ENCODE measurements at regions not wholly inside any gene's neighbourhood (a gene's known extent, or its start where the extent isn't known, plus 50 kb on each side); places are given as distances from the start of the nearest gene placed in this dataset.

DNA sequence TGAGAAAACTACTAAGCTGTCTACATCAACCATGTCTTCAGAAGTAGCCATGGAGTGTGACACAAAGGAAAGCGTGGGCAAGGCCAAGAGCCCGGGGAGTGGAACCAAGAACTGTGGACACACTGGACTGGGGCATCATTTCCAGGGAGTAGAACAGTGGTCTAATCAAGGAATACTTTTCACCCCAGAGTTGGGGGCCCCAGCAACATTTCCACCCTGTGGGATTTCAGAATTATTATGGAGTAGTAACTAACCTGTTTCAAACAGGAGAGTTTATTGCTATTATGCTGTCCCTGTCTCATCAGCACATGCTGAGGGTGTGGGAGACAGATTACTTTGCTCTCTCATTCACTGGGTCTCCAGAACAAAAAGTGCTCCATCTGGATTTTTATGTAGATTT lies 58.0 kb upstream of the FSTL4 start:
- no peak overlapping the region for H3K4ac ChIP-seq (ENCODE audit: low read depth in 1 of 2, low read length in 2 of 2)
- H3K4me2 ChIP-seq (ENCODE audit: low read length, poor library complexity, severe bottlenecking): no peak overlapping the region
- no peaks in the 10 kb centered on the region for H3K36me3 ChIP-seq (ENCODE audit: control insufficient read depth in 1 of 2, insufficient read depth in 2 of 2, low read depth in 1 of 2, low read length in 2 of 2)
- H2BK5ac ChIP-seq (ENCODE audit: low read depth, low read length, poor library complexity, severe bottlenecking): no peak overlapping the region
- H3K14ac ChIP-seq (ENCODE audit: low read length in 2 of 2): no peak overlapping the region
- H3K9ac ChIP-seq (ENCODE audit: low read length): no peak overlapping the region
- no peaks in the 10 kb centered on the region for H3K4me1 ChIP-seq (ENCODE audit: control insufficient read depth, insufficient read depth, low read depth, low read length)
- WGBS: 54% methylated on average over 2 of the region's 2 CpGs
- H2AFZ ChIP-seq (ENCODE audit: low read depth, low read length): no peak overlapping the region
- no peak overlapping the region for H3K27ac ChIP-seq (ENCODE audit: low read length, poor library complexity, severe bottlenecking)
- H3K23ac ChIP-seq (ENCODE audit: low read length in 2 of 2): no peak overlapping the region
- no peak for DNase-seq
- no peak overlapping the region for H2BK120ac ChIP-seq (ENCODE audit: low read depth, low read length)
- H3K18ac ChIP-seq (ENCODE audit: low read depth in 1 of 2, low read length in 2 of 2): no peak overlapping the region
- peaks cover 11% of the 10 kb centered on the region for H3K9me3 ChIP-seq (ENCODE audit: control insufficient read depth, low read length)
- no peak overlapping the region for H4K91ac ChIP-seq (ENCODE audit: low read length)
- no peaks in the 10 kb centered on the region for H3K79me1 ChIP-seq (replicated peaks; ENCODE audit: low read length, poor library complexity, severe bottlenecking)
- H3K27me3 ChIP-seq (ENCODE audit: control insufficient read depth in 1 of 2, insufficient read depth in 1 of 2, low read length in 2 of 2): peaks cover 20 to 86% of the 10 kb centered on the region in 2 experiments
- no peak overlapping the region for H4K8ac ChIP-seq (ENCODE audit: low read length)
- no peak overlapping the region for H2BK12ac ChIP-seq (ENCODE audit: low read length in 2 of 2)
- H2AK5ac ChIP-seq (ENCODE audit: low read length, severe bottlenecking): no peak overlapping the region
- H3K4me3 ChIP-seq (ENCODE audit: insufficient read depth in 1 of 2, low read depth in 1 of 2, low read length in 2 of 2): no peak overlapping the region
- no peak overlapping the region for H2BK15ac ChIP-seq (ENCODE audit: low read depth, poor library complexity, severe bottlenecking)

DNA sequence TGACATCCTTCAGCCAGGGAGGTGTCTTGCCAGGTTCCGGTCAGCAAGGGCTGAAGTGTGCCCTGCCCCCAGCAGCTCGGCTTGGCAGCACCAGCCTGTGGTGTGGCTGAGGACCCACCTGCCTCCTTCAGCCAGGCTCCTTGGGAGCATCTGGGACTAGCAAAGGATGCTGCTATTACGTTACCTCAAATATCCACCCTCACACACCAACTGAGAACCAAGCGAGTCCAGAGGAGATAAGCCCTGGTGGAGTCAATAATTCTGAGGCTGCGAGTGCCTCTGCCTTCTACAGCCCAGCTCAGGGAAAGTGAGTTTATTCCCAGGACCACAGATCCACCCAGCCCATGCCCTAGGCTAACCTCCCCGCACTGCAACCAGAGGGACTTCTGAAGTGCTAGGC lies 57.1 kb upstream of the FSTL4 start:
- WGBS: 72% methylated on average over 6 of the region's 6 CpGs
- H3K9me3 ChIP-seq (ENCODE audit: control insufficient read depth, low read length): peaks cover 11% of the 10 kb centered on the region

DNA sequence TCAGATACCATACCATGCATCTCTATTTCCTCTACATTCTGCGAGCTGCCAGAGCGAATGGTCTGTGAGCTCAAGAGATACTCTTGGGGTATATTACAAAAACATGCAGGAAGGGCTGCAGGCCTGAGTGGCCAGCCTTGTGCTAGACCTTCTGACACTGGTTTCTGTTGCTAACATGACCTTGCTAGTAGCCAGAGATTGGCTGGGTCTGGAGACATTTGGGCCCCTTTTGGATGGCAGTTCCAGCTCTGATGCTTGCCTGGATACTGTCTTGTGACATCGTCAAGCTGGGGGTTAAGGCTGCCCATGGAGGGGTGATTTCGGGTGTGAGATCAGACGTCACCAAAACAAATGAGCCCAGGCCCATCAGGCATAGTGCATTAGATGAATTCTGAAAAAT lies 56.1 kb upstream of the FSTL4 start:
- H3K18ac ChIP-seq (ENCODE audit: low read depth in 1 of 2, low read length in 2 of 2): no peak overlapping the region
- no peak overlapping the region for H2BK5ac ChIP-seq (ENCODE audit: low read depth, low read length, poor library complexity, severe bottlenecking)
- peaks cover 22 to 70% of the 10 kb centered on the region in 2 experiments for H3K27me3 ChIP-seq (ENCODE audit: control insufficient read depth in 1 of 2, insufficient read depth in 1 of 2, low read length in 2 of 2)
- no peak overlapping the region for H4K91ac ChIP-seq (ENCODE audit: low read length)
- no peak overlapping the region for H3K4me2 ChIP-seq (ENCODE audit: low read length, poor library complexity, severe bottlenecking)
- no peak overlapping the region for H3K27ac ChIP-seq (ENCODE audit: low read length, poor library complexity, severe bottlenecking)
- no peak overlapping the region for H4K8ac ChIP-seq (ENCODE audit: low read length)
- H3K9me3 ChIP-seq (ENCODE audit: control insufficient read depth, low read length): peaks cover 11% of the 10 kb centered on the region
- H2AFZ ChIP-seq (ENCODE audit: low read depth, low read length): no peak overlapping the region
- H3K23ac ChIP-seq (ENCODE audit: low read length in 2 of 2): no peak overlapping the region
- WGBS: 94% methylated on average over 5 of the region's 5 CpGs
- H2BK120ac ChIP-seq (ENCODE audit: low read depth, low read length): no peak overlapping the region
- H3K36me3 ChIP-seq (ENCODE audit: control insufficient read depth in 1 of 2, insufficient read depth in 2 of 2, low read depth in 1 of 2, low read length in 2 of 2): no peaks in the 10 kb centered on the region
- H3K4me3 ChIP-seq (ENCODE audit: insufficient read depth in 1 of 2, low read depth in 1 of 2, low read length in 2 of 2): no peak overlapping the region
- H3K9ac ChIP-seq (ENCODE audit: low read length): no peak overlapping the region
- no peak overlapping the region for H2AK5ac ChIP-seq (ENCODE audit: low read length, severe bottlenecking)
- no peak overlapping the region for H2BK12ac ChIP-seq (ENCODE audit: low read length in 2 of 2)
- no peak overlapping the region for H3K14ac ChIP-seq (ENCODE audit: low read length in 2 of 2)
- no peaks in the 10 kb centered on the region for H3K4me1 ChIP-seq (ENCODE audit: control insufficient read depth, insufficient read depth, low read depth, low read length)
- H3K79me1 ChIP-seq (replicated peaks; ENCODE audit: low read length, poor library complexity, severe bottlenecking): no peaks in the 10 kb centered on the region
- H2BK15ac ChIP-seq (ENCODE audit: low read depth, poor library complexity, severe bottlenecking): no peak overlapping the region
- H3K4ac ChIP-seq (ENCODE audit: low read depth in 1 of 2, low read length in 2 of 2): no peak overlapping the region
- DNase-seq: no peak

More for the DNA sequence above, 57.1 kb upstream of the FSTL4 start:
- Histone ChIP-seq H3K14ac (ENCODE audit: low read length in 2 of 2) (no peak overlapping the region), H3K4ac (ENCODE audit: low read depth in 1 of 2, low read length in 2 of 2) (no peak overlapping the region), H2AK5ac (ENCODE audit: low read length, severe bottlenecking) (no peak overlapping the region), H3K9ac (ENCODE audit: low read length) (no peak overlapping the region), H3K23ac (ENCODE audit: low read length in 2 of 2) (no peak overlapping the region), H4K91ac (ENCODE audit: low read length) (no peak overlapping the region), H3K79me1 (replicated peaks; ENCODE audit: low read length, poor library complexity, severe bottlenecking) (no peaks in the 10 kb centered on the region), H2BK12ac (ENCODE audit: low read length in 2 of 2) (no peak overlapping the region), H3K36me3 (ENCODE audit: control insufficient read depth in 1 of 2, insufficient read depth in 2 of 2, low read depth in 1 of 2, low read length in 2 of 2) (no peaks in the 10 kb centered on the region), H2AFZ (ENCODE audit: low read depth, low read length) (no peak overlapping the region), H3K27ac (ENCODE audit: low read length, poor library complexity, severe bottlenecking) (no peak overlapping the region), H3K4me2 (ENCODE audit: low read length, poor library complexity, severe bottlenecking) (no peak overlapping the region), H3K4me1 (ENCODE audit: control insufficient read depth, insufficient read depth, low read depth, low read length) (no peaks in the 10 kb centered on the region), H2BK120ac (ENCODE audit: low read depth, low read length) (no peak overlapping the region), H4K8ac (ENCODE audit: low read length) (no peak overlapping the region), H2BK15ac (ENCODE audit: low read depth, poor library complexity, severe bottlenecking) (no peak overlapping the region), H3K4me3 (ENCODE audit: insufficient read depth in 1 of 2, low read depth in 1 of 2, low read length in 2 of 2) (no peak overlapping the region), H3K18ac (ENCODE audit: low read depth in 1 of 2, low read length in 2 of 2) (no peak overlapping the region), H3K27me3 (ENCODE audit: control insufficient read depth in 1 of 2, insufficient read depth in 1 of 2, low read length in 2 of 2) (peaks cover 22 to 78% of the 10 kb centered on the region in 2 experiments), H2BK5ac (ENCODE audit: low read depth, low read length, poor library complexity, severe bottlenecking) (no peak overlapping the region)
- DNase-seq: no peak

DNA sequence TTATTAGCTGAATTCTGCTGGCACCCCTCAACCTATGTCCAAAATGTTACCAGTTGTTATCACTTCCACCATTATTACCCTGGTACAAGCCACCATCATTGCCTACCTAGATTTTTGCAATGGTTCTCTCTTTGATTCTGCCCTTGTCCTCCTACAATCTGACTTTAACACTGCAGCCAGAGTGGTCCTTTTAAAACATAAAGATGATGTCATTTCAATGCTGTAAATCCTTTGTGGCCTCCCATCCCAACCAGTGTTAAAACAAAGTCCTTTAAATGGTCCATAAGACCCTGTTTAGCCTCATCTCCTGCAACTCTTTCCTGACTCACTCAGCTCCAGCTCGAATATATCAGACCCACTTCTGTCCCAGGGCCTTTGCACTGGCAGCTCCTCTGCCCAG lies 54.9 kb upstream of the FSTL4 start:
- H3K27me3 ChIP-seq (ENCODE audit: control insufficient read depth in 1 of 2, insufficient read depth in 1 of 2, low read length in 2 of 2): peaks cover 17 to 59% of the 10 kb centered on the region in 2 experiments
- 37% methylated on average over 1 of the region's 1 CpG for WGBS
- no peak overlapping the region for H4K91ac ChIP-seq (ENCODE audit: low read length)
- peaks cover 11% of the 10 kb centered on the region for H3K9me3 ChIP-seq (ENCODE audit: control insufficient read depth, low read length)
- H2AK5ac ChIP-seq (ENCODE audit: low read length, severe bottlenecking): no peak overlapping the region
- no peak overlapping the region for H3K18ac ChIP-seq (ENCODE audit: low read depth in 1 of 2, low read length in 2 of 2)
- no peak overlapping the region for H3K14ac ChIP-seq (ENCODE audit: low read length in 2 of 2)
- no peak overlapping the region for H3K4me2 ChIP-seq (ENCODE audit: low read length, poor library complexity, severe bottlenecking)
- H3K23ac ChIP-seq (ENCODE audit: low read length in 2 of 2): no peak overlapping the region
- H2BK12ac ChIP-seq (ENCODE audit: low read length in 2 of 2): no peak overlapping the region
- H2BK5ac ChIP-seq (ENCODE audit: low read depth, low read length, poor library complexity, severe bottlenecking): no peak overlapping the region
- H3K79me1 ChIP-seq (replicated peaks; ENCODE audit: low read length, poor library complexity, severe bottlenecking): no peaks in the 10 kb centered on the region
- H4K8ac ChIP-seq (ENCODE audit: low read length): no peak overlapping the region
- no peak overlapping the region for H3K4ac ChIP-seq (ENCODE audit: low read depth in 1 of 2, low read length in 2 of 2)
- H3K9ac ChIP-seq (ENCODE audit: low read length): no peak overlapping the region
- H2BK15ac ChIP-seq (ENCODE audit: low read depth, poor library complexity, severe bottlenecking): no peak overlapping the region
- no peaks in the 10 kb centered on the region for H3K4me1 ChIP-seq (ENCODE audit: control insufficient read depth, insufficient read depth, low read depth, low read length)
- no peak overlapping the region for H3K27ac ChIP-seq (ENCODE audit: low read length, poor library complexity, severe bottlenecking)
- no peaks in the 10 kb centered on the region for H3K36me3 ChIP-seq (ENCODE audit: control insufficient read depth in 1 of 2, insufficient read depth in 2 of 2, low read depth in 1 of 2, low read length in 2 of 2)
- no peak for DNase-seq
- no peak overlapping the region for H3K4me3 ChIP-seq (ENCODE audit: insufficient read depth in 1 of 2, low read depth in 1 of 2, low read length in 2 of 2)
- no peak overlapping the region for H2AFZ ChIP-seq (ENCODE audit: low read depth, low read length)
- H2BK120ac ChIP-seq (ENCODE audit: low read depth, low read length): no peak overlapping the region
